HepG2 (cell line): ENCODE measurements at regions not wholly inside any gene's neighbourhood (a gene's known extent, or its start where the extent isn't known, plus 50 kb on each side); places are given as distances from the start of the nearest gene placed in this dataset.

Source experiments
- ATAC-seq: fragments of 200-7000 bp; cut with Tn5 transposase; 3 replicates; pipeline ENCODE4 v1.9.1; 2020; ENCODE audit warnings: mild to moderate bottlenecking, moderate library complexity
- BruUV-seq: library from RNA; stranded (reverse); fragments of 400-500 nt; replicated peaks from 2 replicates; lab custom pipeline; 2021; lab: Mats Ljungman, UMichigan
- CTCF ChIA-PET: fragments of 300-600 bp; formaldehyde crosslinking; extraction: SDS; loops from one replicate; lab custom pipeline; 2021; ENCODE audit warnings: low total read pairs, inconsistent platforms, low intra/inter-chr PET ratio; lab: Yijun Ruan, JAX
- POLR2A ChIA-PET: fragments of 350-600 bp; sonication (Branson Sonifier 250); formaldehyde crosslinking; loops from one replicate; lab custom pipeline; 2020; ENCODE audit warnings: antibody characterized with exemption, inconsistent platforms; lab: Yijun Ruan, JAX
- DNase-seq: peaks from one replicate; pipeline ENCODE4 v3.0.0-alpha.2; 2015; ENCODE audit warnings: low spot score
- FAIRE-seq: peaks from 3 replicates; lab custom pipeline; 2011; peaks lifted over from hg19 to GRCh38; lab: Jason Lieb, UNC
- H2AFZ ChIP-seq: one replicate; pipeline ENCODE4 v1.6.1; 2011; ENCODE audit warnings: low read length, inconsistent platforms
- H3K27ac ChIP-seq: fragments of 300-600 bp; 3 replicates; pipeline ENCODE4 v1.8.0; 2011; ENCODE audit warnings: mixed run types, mild to moderate bottlenecking, mixed read lengths, low read length, inconsistent platforms; ENCODE audit not compliant: insufficient read depth; ENCODE audit errors: extremely low read length
- H3K27me3 ChIP-seq, 2 experiments: fragments of 200-600 bp in 1 of 2; 2 replicates in 1 of 2; 3 replicates in 1 of 2; pipeline versions ENCODE4 v1.6.0 to v1.8.0; 2011; ENCODE audit warnings: low read length in 2 of 2, mild to moderate bottlenecking in 2 of 2, moderate library complexity in 2 of 2, inconsistent platforms in 1 of 2; ENCODE audit not compliant: insufficient read depth in 2 of 2, control insufficient read depth in 1 of 2
- H3K36me3 ChIP-seq, 2 experiments: fragments of 200-600 bp in 1 of 2; replicated peaks in 1 of 2; 2 replicates in 1 of 2; 3 replicates in 1 of 2; pipeline versions ENCODE4 v1.5.1 to v1.8.0; 2011; ENCODE audit warnings: low read length in 2 of 2, inconsistent platforms in 1 of 2; ENCODE audit not compliant: insufficient read depth in 2 of 2, control insufficient read depth in 1 of 2
- H3K4me1 ChIP-seq: 2 replicates; pipeline ENCODE4 v1.5.1; 2012; ENCODE audit warnings: low read length, inconsistent platforms; ENCODE audit not compliant: insufficient read depth
- H3K4me2 ChIP-seq: 2 replicates; pipeline ENCODE4 v1.6.0; 2011; ENCODE audit warnings: low read depth, low read length, inconsistent platforms
- H3K4me3 ChIP-seq, 3 experiments: fragments of 200-600 bp in 1 of 3; sonication (generic), shearing (Covaris generic) in 1 of 3; replicated peaks in 1 of 3; 2 replicates each; pipeline ENCODE4 v1.5.1; 2011 to 2016; ENCODE audit warnings: low read length in 3 of 3, inconsistent platforms in 2 of 3, low read depth in 2 of 3, mild to moderate bottlenecking in 2 of 3, control low read depth in 1 of 3, mixed read lengths in 1 of 3; ENCODE audit not compliant: insufficient read depth in 1 of 3
- H3K79me2 ChIP-seq: one replicate; pipeline ENCODE4 v1.6.1; 2011; ENCODE audit warnings: low read length, inconsistent platforms; ENCODE audit not compliant: insufficient read depth
- H3K9ac ChIP-seq: 2 replicates; pipeline ENCODE4 v1.6.0; 2011; ENCODE audit warnings: mild to moderate bottlenecking, low read depth, low read length, inconsistent platforms; ENCODE audit not compliant: insufficient read depth
- H3K9me3 ChIP-seq: 2 replicates; pipeline ENCODE4 v1.5.1; 2012; ENCODE audit warnings: mild to moderate bottlenecking, low read length
- H4K20me1 ChIP-seq: 2 replicates; pipeline ENCODE4 v1.6.0; 2011; ENCODE audit warnings: inconsistent platforms, mild to moderate bottlenecking, low read length, moderate library complexity; ENCODE audit not compliant: insufficient read depth
- POLR2AphosphoS5 ChIP-seq: IDR thresholded peaks from 2 replicates; pipeline ENCODE4 v1.6.1; 2012; ENCODE audit warnings: low read depth, low read length
- SRY ChIP-seq: sonication (generic); formaldehyde crosslinking; IDR thresholded peaks from 2 replicates; pipeline ENCODE4 v1.8.0; 2022; ENCODE audit warnings: mild to moderate bottlenecking, missing genetic modification reagents
- ZBTB42 ChIP-seq: sonication (generic); formaldehyde crosslinking; IDR thresholded peaks from 2 replicates; pipeline ENCODE4 v1.5.0; 2020; ENCODE audit warnings: mild to moderate bottlenecking, missing genetic modification reagents
- ZNF260 ChIP-seq: sonication (generic); formaldehyde crosslinking; IDR thresholded peaks from 2 replicates; pipeline ENCODE4 v1.4.0; 2020; ENCODE audit warnings: missing genetic modification reagents, low read depth, mild to moderate bottlenecking, borderline replicate concordance
- ZSCAN31 ChIP-seq: sonication (generic); formaldehyde crosslinking; IDR thresholded peaks from 2 replicates; pipeline ENCODE4 v1.5.0; 2020; ENCODE audit warnings: low read depth, mild to moderate bottlenecking, missing genetic modification reagents
- WGBS: methylation state at CpG from one replicate; pipeline ENCODE4 v1.1.6; 2017; ENCODE audit warnings: low lambda C conversion rate; 5-methylcytosine and 5-hydroxymethylcytosine counted together
- in situ Hi-C: cut with HindIII; loops from 2 replicates; pipeline ENCODE4 v1.10.0; 2017; ENCODE audit warnings: low pct_unique_long_range_greater_than_20kb; ENCODE audit not compliant: extremely low pct_ligation_motif_present
- intact Hi-C: fragments of 100-400 bp; cut with micrococcal nuclease; formaldehyde crosslinking; loops from one replicate; pipeline ENCODE4 v1.10.0; 2022; ENCODE audit not compliant: unreplicated experiment
- TF ChIP-seq, protein P1 (sequence below): sonication (generic); formaldehyde crosslinking; IDR thresholded peaks from 2 replicates; pipeline ENCODE4 v1.4.0; 2020; ENCODE audit warnings: mild to moderate bottlenecking, missing genetic modification reagents

DNA sequence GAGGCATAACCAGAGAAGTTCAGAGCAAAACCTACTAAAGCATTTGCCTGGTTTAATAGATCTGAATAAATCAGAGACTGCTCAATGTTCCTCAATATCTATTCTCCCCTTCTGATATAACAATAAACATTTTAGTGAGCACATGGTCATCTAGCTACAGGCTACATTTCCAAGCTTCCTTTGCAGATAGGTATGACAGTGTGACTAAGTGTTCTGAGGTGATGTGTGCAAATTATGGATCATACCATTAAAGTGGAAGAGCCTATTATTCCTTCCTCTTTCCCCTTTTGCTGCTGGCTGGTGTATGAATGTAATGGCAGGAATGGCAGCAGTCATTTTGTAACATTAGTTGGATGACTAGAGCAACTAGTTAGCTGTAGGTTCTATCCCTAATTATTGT lies 285.8 kb upstream of the RASA1 start (continued):
- TF ChIP-seq ZBTB42 (CRISPR knock-in tag): no peak
- TF ChIP-seq ZNF260 (CRISPR knock-in tag): no peak
- TF ChIP-seq SRY (CRISPR knock-in tag): no peak

DNA sequence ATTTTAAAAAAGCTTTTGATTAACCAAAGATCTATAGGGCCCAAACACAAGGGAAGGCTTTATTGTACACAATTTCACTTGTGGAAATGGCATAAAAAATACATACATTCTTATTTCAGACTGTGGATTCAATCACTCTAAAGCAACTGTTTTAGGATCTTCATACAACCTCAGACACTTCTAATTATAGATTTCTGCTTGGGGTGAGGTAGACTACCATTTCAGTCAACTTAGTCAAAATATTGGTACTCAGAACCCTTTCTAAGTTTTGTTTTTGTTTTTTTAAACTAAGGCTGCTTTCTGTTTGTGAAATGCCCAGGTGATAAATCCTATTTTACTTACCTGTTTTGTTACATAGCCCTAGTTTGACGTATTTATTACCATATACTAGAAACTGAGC lies 284.5 kb upstream of the RASA1 start:
- ChIA-PET POLR2A (no interaction called here), CTCF (no interaction called here)
- Histone ChIP-seq H3K27me3 (no peaks in the 10 kb centered on the region), H3K27ac (no peak overlapping the region), H3K79me2 (no peaks in the 10 kb centered on the region), H3K9ac (no peak overlapping the region), H3K36me3 (no peaks in the 10 kb centered on the region), H2AFZ (no peak overlapping the region), H4K20me1 (no peaks in the 10 kb centered on the region), H3K9me3 (no peaks in the 10 kb centered on the region), H3K4me1 (no peaks in the 10 kb centered on the region), H3K4me2 (no peak overlapping the region), H3K4me3 (no peak overlapping the region)
- FAIRE-seq: no peak
- no peak for ATAC-seq
- WGBS: 0% methylated on average over 1 of the region's 1 CpG
- BruUV-seq: no TSS peak
- in situ Hi-C loops (no loop called here), intact Hi-C loops (no loop called here)
- TF ChIP-seq POLR2AphosphoS5 (no peak), ZSCAN31 (CRISPR knock-in tag) (no peak)
- TF ChIP-seq, protein P1, sequence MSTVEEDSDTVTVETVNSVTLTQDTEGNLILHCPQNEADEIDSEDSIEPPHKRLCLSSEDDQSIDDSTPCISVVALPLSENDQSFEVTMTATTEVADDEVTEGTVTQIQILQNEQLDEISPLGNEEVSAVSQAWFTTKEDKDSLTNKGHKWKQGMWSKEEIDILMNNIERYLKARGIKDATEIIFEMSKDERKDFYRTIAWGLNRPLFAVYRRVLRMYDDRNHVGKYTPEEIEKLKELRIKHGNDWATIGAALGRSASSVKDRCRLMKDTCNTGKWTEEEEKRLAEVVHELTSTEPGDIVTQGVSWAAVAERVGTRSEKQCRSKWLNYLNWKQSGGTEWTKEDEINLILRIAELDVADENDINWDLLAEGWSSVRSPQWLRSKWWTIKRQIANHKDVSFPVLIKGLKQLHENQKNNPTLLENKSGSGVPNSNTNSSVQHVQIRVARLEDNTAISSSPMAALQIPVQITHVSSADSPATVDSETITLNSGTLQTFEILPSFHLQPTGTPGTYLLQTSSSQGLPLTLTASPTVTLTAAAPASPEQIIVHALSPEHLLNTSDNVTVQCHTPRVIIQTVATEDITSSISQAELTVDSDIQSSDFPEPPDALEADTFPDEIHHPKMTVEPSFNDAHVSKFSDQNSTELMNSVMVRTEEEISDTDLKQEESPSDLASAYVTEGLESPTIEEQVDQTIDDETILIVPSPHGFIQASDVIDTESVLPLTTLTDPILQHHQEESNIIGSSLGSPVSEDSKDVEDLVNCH (CRISPR knock-in tag): no peak
- DNase-seq: no peak
